Amniotic epithelial cell (primary cell): ENCODE measurements at regions not wholly inside any gene's neighbourhood (a gene's known extent, or its start where the extent isn't known, plus 50 kb on each side); places are given as distances from the start of the nearest gene placed in this dataset.
A peak's percentile ranks its signal among the peaks of the same experiment; 100 is the strongest.

ENCODE experiments used
- DNase-seq: peaks from one replicate; pipeline ENCODE4 v3.0.0-alpha.2; 2010; ENCODE audit warnings: low read depth

- no peak for DNase-seq
Measured at GRCh38 chr9:21668516-21668915, 133.9 kb upstream of the MTAP start.

- DNase-seq = no peak
Measured at GRCh38 chr9:21669701-21670100, 132.7 kb upstream of the MTAP start.

GRCh38 chr9:21670374-21670773 lies 132.1 kb upstream of the MTAP start:
- DNase-seq = no peak

- DNase-seq = no peak
Measured at GRCh38 chr9:21672140-21672539, 130.3 kb upstream of the MTAP start.

GRCh38 chr9:21672761-21673160 lies 129.7 kb upstream of the MTAP start:
- no peak for DNase-seq

GRCh38 chr9:21674894-21675293 lies 127.5 kb upstream of the MTAP start:
- no peak for DNase-seq

- no peak for DNase-seq
Measured at GRCh38 chr9:21677387-21677786, 125.0 kb upstream of the MTAP start.

- peak; percentile 81 for DNase-seq
Measured at GRCh38 chr9:21677834-21678233, 124.6 kb upstream of the MTAP start.

GRCh38 chr9:21679432-21679831 lies 123.0 kb upstream of the MTAP start:
- no peak for DNase-seq

GRCh38 chr9:21680590-21680989 lies 121.8 kb upstream of the MTAP start:
- DNase-seq = no peak

GRCh38 chr9:21681641-21682040 lies 120.8 kb upstream of the MTAP start:
- DNase-seq = peak; percentile 84

- DNase-seq = no peak
Measured at GRCh38 chr9:21682381-21682780, 120.1 kb upstream of the MTAP start.

- peak; percentile 56 for DNase-seq
Measured at GRCh38 chr9:21682981-21683380, 119.5 kb upstream of the MTAP start.

GRCh38 chr9:21683484-21684175 lies 118.8 kb upstream of the MTAP start:
- no peak for DNase-seq

GRCh38 chr9:21684231-21684630 lies 118.2 kb upstream of the MTAP start:
- no peak for DNase-seq

GRCh38 chr9:21684831-21685362 lies 117.5 kb upstream of the MTAP start:
- DNase-seq = peak; percentile 88

GRCh38 chr9:21685502-21685901 lies 116.9 kb upstream of the MTAP start:
- no peak for DNase-seq

- DNase-seq = no peak
Measured at GRCh38 chr9:21686738-21687137, 115.7 kb upstream of the MTAP start.

GRCh38 chr9:21687351-21687750 lies 115.1 kb upstream of the MTAP start:
- no peak for DNase-seq

- peak; percentile 86 for DNase-seq
Measured at GRCh38 chr9:21688108-21689102, 114.0 kb upstream of the MTAP start.

- no peak for DNase-seq
Measured at GRCh38 chr9:21689854-21690253, 112.6 kb upstream of the MTAP start.

GRCh38 chr9:21690561-21690960 lies 111.9 kb upstream of the MTAP start:
- DNase-seq = no peak

GRCh38 chr9:21692390-21692789 lies 110.0 kb upstream of the MTAP start:
- no peak for DNase-seq
